Left kidney (tissue), 1 donor: ENCODE measurements at regions not wholly inside any gene's neighbourhood (a gene's known extent, or its start where the extent isn't known, plus 50 kb on each side); places are given as distances from the start of the nearest gene placed in this dataset.
A peak's percentile ranks its signal among the peaks of the same experiment; 100 is the strongest.

Experiments
- DNase-seq: peaks from one replicate; pipeline ENCODE4 v3.0.0-alpha.2; 2013

DNA sequence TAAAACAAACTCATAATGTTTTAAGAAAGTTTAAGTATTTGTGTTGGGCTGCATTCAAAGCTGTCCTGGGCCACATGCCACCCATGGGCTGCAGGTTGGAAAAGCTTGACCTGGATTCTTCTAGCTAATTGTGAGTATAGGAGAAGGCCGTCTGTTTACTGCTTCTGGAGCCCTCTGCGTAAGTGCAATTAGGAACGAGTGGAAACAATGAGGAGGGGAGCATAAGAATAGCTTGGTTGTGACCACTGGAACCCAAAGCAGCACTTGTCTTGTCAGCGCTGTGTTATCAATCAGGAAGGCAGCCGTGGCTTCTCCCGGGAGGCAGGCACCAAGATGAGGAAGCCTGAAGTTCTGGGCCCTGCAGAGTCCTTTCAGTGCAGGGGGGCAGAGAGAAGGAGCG, 110.4 kb upstream of the MBNL2 start:
- DNase-seq, result no peak

DNA sequence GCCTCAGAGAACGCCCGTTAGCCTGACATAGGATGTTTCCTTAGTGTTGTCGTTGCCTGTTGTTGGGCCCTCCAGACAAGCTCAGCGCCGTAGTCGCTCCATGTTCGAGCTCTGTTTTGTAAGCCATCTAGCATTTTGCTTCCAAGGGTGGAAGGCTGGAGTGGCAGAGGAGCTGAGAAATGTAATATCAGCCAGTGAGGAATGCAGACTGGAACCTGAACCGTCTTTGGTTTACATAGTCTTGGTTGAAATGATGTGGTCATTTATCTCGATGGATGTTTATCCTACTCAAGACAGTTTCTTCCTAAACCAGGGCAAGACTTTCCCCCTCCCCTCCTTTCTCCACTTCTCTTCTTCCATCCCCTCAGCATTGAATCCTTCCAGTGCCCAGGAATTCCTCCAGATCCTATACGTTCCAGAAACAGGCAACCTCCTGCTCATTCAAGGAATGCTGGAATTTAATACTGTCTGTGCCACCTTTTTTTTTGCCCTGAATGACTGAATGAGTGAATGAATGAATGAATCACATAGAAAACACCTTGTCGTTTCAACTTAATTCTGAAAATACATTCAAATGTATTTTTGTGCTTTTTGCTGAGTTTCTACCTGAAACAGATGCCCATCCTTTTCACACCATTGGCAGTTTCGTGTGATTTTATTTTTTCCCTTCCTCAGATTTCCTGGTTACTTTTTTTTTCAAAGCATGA, 109.5 kb upstream of the MBNL2 start:
- DNase-seq, result peak; percentile 46

DNA sequence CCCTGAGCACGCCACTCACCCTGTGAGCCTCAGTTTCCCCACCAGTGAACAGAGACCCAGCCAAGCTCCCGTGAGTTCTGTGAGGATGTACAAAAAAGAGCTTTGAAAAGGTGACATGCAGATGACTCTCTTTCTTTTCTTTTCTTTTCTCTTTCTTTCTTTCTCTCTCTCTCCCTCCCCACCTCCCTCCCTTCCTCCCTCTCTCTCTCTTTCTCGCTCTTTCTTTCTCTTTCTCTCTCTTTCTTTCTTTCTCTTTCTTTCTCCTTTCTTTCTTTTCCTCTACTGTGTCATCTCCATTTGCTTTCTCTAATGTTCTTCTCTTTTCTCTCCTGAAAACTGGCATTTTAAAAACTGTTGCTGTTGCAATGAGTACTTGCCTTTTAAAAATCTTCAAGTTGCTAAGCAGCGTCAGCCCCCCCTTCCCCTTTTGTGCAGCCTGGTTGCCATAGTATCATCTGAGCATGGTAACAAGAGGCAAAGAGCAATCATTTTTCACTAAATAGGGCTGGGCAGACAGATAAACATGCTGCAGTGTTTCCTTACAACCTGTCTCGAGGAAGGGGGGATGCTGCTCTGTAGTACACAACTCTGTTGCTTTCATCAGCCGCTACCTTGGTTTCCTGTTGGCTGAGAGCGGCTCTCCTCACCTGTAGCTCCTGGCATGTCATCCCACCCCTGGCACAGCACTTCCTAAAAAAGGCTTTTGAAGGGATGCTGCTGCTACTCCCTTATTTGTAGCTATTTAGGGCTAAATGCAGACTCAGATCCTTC, 108.7 kb upstream of the MBNL2 start:
- peak; percentile 66 for DNase-seq

DNA sequence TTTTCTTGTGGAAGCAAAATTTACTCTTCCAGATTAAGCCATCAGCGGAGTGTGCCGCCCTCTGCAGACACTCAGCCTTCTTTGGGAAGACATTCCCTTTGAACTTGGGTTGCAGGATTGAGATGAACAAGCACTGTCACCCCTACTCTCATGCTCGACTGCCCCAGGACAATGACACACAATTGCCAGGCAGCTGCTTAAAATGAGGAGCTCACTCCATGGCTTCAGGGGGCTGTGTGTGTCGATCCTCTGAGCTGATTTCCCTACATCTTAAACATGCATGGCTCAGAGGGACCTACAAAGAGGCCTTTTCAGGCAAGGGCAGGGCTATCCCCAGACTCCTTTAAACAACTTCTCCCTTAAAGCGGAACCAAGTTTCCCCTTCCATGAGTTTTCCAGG, 107.5 kb upstream of the MBNL2 start:
- DNase-seq, result no peak

- DNase-seq, result no peak
These were observed 105.4 kb upstream of the MBNL2 start for GRCh38 chr13:97116754-97117153.

- DNase-seq, result no peak
These were observed 104.7 kb upstream of the MBNL2 start for GRCh38 chr13:97117388-97117910.

GRCh38 chr13:97119943-97120342, 102.2 kb upstream of the MBNL2 start:
- DNase-seq, result no peak

- DNase-seq, result no peak
These were observed 101.8 kb upstream of the MBNL2 start for GRCh38 chr13:97120346-97120745.

- no peak for DNase-seq
These were observed 101.2 kb upstream of the MBNL2 start for GRCh38 chr13:97120976-97121375.

DNA sequence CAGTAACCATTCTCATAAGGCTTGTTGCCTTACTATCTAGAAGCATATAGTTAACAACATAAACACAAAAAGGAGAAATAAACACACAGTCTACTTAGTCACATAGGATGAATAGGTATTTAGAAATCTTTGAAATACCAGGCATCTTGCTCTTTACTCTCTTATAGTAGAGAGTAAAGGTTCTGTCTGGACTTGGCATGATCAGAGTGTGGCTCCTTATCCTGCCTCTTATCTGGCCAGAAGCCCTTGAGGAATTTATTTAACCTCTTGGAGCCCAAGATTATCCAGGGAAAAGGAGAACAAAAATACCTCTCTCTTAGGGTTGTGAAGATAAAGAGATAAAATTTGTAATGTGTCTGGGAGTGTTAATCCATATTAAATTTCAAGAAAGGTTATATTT, 100.2 kb upstream of the MBNL2 start:
- DNase-seq, result no peak

- DNase-seq, result no peak
These were observed 99.6 kb upstream of the MBNL2 start for GRCh38 chr13:97122381-97122996.

DNA sequence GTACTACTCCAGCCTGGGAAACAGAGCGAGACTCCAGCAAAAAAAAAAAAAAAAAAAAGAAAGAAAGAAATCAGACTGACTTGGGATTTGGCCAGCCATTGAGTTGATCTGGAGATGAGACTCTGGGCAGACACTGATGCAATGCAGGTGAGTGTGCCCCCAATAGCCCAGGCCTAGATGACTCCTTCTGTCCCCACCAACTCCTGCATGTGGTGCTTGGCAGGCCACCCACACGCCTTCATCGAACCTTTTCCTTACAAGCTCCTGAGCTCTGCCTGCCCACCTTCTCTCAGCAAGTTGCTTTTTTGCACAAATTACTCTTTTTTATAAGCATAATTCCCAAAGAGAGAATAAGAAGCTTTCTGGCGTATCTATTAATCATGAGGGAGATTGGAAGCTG, 97.9 kb upstream of the MBNL2 start:
- DNase-seq, result no peak

DNA sequence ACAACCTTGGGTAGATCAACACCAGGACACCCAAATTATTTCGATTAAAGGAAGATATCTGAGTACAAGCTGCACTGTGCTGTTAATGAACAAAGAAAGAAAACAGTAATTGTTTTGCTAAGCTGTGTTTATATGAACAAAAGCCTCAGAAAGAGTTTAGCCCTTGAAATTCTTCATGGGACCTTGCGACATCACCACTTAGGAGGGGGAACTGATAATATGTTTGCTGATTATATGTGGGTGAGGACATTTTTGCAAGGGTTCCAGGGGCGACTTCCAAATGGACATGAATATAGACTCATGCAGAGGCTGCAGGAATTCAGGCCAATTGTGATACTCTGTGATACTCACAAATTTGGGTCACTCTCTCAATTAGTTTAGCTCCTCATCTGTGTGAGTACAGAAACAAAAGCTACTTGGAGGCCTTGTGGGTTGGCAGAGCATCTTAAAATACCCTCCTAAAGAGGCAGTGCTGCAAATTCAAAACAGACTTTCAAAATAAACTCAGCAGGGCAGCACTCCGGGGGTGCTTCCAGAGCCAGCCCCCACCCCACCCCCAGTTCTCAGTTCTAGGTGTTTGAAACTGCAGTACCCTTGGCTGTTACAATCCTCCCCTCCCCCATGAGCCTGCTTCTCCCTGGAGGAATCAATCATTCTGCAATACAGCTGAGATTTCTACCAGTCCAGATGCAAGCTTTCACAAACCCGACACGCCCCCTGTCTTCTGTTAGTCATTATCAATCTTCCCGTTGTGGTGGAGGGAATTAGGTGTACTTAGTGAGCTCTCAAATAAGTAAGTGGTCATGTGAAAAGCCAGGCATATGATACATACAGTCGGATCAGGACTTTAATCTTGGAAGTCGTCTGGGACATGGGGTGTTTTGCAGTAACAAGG, 97.0 kb upstream of the MBNL2 start:
- peak; percentile 61 for DNase-seq

- DNase-seq, result no peak
These were observed 96.1 kb upstream of the MBNL2 start for GRCh38 chr13:97125810-97126738.

DNA sequence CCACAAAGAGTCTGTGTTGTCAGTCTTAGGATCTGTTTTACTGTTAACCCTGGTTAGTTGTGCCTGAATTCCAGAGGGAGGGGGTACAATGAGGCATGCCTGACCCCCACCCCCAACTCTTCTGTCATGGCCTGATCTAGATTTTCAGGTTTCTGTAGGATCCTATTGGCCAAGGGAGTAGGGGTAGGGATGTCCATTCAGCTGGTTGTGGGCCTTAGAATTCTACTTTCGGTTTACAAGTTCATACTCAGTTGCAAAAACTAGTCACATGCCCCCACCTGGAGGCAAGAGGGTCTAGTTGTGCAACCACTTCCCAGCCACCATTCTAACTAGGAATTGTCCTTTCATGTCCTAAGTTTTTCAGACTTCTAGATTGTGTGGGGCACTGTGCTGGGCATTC, 94.3 kb upstream of the MBNL2 start:
- no peak for DNase-seq

- no peak for DNase-seq
These were observed 91.9 kb upstream of the MBNL2 start for GRCh38 chr13:97130190-97130589.

- no peak for DNase-seq
These were observed 90.7 kb upstream of the MBNL2 start for GRCh38 chr13:97131447-97131846.

GRCh38 chr13:97133554-97133953, 88.6 kb upstream of the MBNL2 start:
- no peak for DNase-seq

- DNase-seq, result no peak
These were observed 88.2 kb upstream of the MBNL2 start for GRCh38 chr13:97133955-97134354.

- no peak for DNase-seq
These were observed 87.6 kb upstream of the MBNL2 start for GRCh38 chr13:97134364-97135095.
